MM.1S (cell line): ENCODE measurements at regions not wholly inside any gene's neighbourhood (a gene's known extent, or its start where the extent isn't known, plus 50 kb on each side); places are given as distances from the start of the nearest gene placed in this dataset.

ENCODE experiments used
- DNase-seq: peaks from one replicate; pipeline ENCODE4 v3.0.0-alpha.2; 2015
- H2AFZ ChIP-seq: fragments of 300-600 bp; sonication (generic); 2 replicates; pipeline ENCODE4 v1.6.0; 2016; ENCODE audit warnings: antibody characterized with exemption, low read length
- H3F3A ChIP-seq: fragments of 300-600 bp; sonication (generic); 2 replicates; pipeline ENCODE4 v1.6.1; 2016; ENCODE audit warnings: mild to moderate bottlenecking, antibody characterized with exemption, low read length, moderate library complexity, mixed read lengths; ENCODE audit not compliant: insufficient read depth
- H3K27ac ChIP-seq: fragments of 300-600 bp; sonication (generic); 2 replicates; pipeline ENCODE4 v1.5.1; 2016; ENCODE audit warnings: mild to moderate bottlenecking, low read length
- H3K27me3 ChIP-seq: fragments of 300-600 bp; sonication (generic); replicated peaks from 2 replicates; pipeline ENCODE4 v1.6.0; 2016; ENCODE audit warnings: low read length; ENCODE audit not compliant: insufficient read depth
- H3K36me3 ChIP-seq: fragments of 300-600 bp; sonication (generic); replicated peaks from 2 replicates; pipeline ENCODE4 v1.6.1; 2016; ENCODE audit warnings: mild to moderate bottlenecking, low read length, mixed read lengths; ENCODE audit not compliant: insufficient read depth
- H3K4me1 ChIP-seq: fragments of 300-600 bp; sonication (generic); 2 replicates; pipeline ENCODE4 v1.6.1; 2016; ENCODE audit warnings: low read length, mixed read lengths
- H3K4me2 ChIP-seq: fragments of 300-600 bp; sonication (generic); 2 replicates; pipeline ENCODE4 v1.6.0; 2016; ENCODE audit warnings: low read depth, low read length
- H3K4me3 ChIP-seq: fragments of 300-600 bp; sonication (generic); 2 replicates; pipeline ENCODE4 v1.5.1; 2016; ENCODE audit warnings: low read length, mixed read lengths
- H3K79me2 ChIP-seq: fragments of 300-600 bp; sonication (generic); 2 replicates; pipeline ENCODE4 v1.6.1; 2016; ENCODE audit warnings: mixed run types, low read length, mixed read lengths
- H3K9ac ChIP-seq: fragments of 300-600 bp; sonication (generic); 2 replicates; pipeline ENCODE4 v1.6.1; 2016; ENCODE audit warnings: low read length, mixed read lengths
- H3K9me2 ChIP-seq: fragments of 300-600 bp; sonication (generic); replicated peaks from 2 replicates; pipeline ENCODE4 v1.6.1; 2016; ENCODE audit warnings: mild to moderate bottlenecking, low read length, mixed read lengths; ENCODE audit not compliant: insufficient read depth
- H3K9me3 ChIP-seq: fragments of 300-600 bp; sonication (generic); replicated peaks from 2 replicates; pipeline ENCODE4 v1.6.1; 2016; ENCODE audit warnings: mild to moderate bottlenecking, low read length, mixed read lengths; ENCODE audit not compliant: insufficient read depth
- H4K20me1 ChIP-seq: fragments of 300-600 bp; sonication (generic); 2 replicates; pipeline ENCODE4 v1.6.1; 2016; ENCODE audit warnings: mild to moderate bottlenecking, low read length, moderate library complexity, mixed read lengths; ENCODE audit not compliant: insufficient read depth
- EZH2 ChIP-seq: fragments of 300-600 bp; sonication (generic); optimal IDR thresholded peaks from 2 replicates; pipeline ENCODE3; 2017; ENCODE audit warnings: low read depth, mild to moderate bottlenecking, antibody characterized with exemption, low read length, mixed read lengths
- EZH2phosphoT487 ChIP-seq: fragments of 300-600 bp; sonication (generic); IDR thresholded peaks from 2 replicates; pipeline ENCODE4 v1.6.1; 2018; ENCODE audit warnings: antibody characterized with exemption, low read length
- TF ChIP-seq, protein P1 (sequence below): fragments of 300-600 bp; sonication (generic); IDR thresholded peaks from 2 replicates; pipeline ENCODE4 v1.5.1; 2016; ENCODE audit warnings: antibody characterized with exemption, low read length, mixed read lengths

DNA sequence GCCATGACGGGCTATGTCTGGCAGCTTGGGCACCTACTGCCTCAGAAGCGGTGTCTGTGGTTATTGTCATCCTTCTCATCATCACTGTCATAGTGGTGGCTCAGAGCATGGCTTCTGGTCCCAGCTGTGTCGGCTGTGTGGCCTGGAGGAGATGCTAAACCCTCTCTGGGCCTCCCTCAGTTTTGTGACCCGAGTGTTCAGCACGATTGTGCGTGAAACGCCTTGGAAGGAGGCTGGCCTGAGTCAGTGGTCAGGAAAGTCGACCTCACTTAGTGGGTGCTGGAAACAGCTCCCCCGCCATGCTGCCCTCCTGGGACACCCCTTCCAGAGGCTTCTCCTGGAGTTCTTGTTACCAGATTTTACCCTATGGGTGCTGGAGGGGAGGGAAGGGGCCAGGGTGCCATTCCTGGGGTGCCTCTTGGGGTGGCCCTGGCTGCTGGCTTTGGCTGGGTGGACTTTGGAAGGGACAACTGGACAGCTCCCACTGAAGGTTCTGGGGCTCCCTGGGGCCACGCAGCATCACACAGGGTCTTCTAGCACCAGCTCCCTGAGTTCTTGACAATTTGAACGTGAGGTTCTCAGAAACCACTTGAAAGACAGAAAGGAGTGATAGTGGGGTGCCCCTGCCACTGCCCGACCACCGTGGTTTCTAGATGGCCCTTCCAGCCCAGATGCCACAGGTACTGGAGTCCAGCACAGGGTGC is 226.5 kb upstream of the GSE1 start:
- Histone ChIP-seq H4K20me1 (no peaks in the 10 kb centered on the region), H3K9ac (no peak overlapping the region), H3K27ac (no peak overlapping the region), H3K4me1 (no peaks in the 10 kb centered on the region), H3K27me3 (peaks cover 40% of the 10 kb centered on the region), H2AFZ (no peak overlapping the region), H3F3A (no peaks in the 10 kb centered on the region), H3K9me3 (no peaks in the 10 kb centered on the region), H3K36me3 (no peaks in the 10 kb centered on the region), H3K9me2 (no peaks in the 10 kb centered on the region), H3K4me3 (no peak overlapping the region), H3K4me2 (no peak overlapping the region), H3K79me2 (no peaks in the 10 kb centered on the region)
- no peak for DNase-seq
- TF ChIP-seq EZH2phosphoT487 (no peak), EZH2 (no peak)
- TF ChIP-seq, protein P1, sequence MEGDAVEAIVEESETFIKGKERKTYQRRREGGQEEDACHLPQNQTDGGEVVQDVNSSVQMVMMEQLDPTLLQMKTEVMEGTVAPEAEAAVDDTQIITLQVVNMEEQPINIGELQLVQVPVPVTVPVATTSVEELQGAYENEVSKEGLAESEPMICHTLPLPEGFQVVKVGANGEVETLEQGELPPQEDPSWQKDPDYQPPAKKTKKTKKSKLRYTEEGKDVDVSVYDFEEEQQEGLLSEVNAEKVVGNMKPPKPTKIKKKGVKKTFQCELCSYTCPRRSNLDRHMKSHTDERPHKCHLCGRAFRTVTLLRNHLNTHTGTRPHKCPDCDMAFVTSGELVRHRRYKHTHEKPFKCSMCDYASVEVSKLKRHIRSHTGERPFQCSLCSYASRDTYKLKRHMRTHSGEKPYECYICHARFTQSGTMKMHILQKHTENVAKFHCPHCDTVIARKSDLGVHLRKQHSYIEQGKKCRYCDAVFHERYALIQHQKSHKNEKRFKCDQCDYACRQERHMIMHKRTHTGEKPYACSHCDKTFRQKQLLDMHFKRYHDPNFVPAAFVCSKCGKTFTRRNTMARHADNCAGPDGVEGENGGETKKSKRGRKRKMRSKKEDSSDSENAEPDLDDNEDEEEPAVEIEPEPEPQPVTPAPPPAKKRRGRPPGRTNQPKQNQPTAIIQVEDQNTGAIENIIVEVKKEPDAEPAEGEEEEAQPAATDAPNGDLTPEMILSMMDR: no peak

- H3K4me3 ChIP-seq: no peak overlapping the region
- H3K79me2 ChIP-seq: no peaks in the 10 kb centered on the region
- H3K9me3 ChIP-seq: no peaks in the 10 kb centered on the region
- no peaks in the 10 kb centered on the region for H3K36me3 ChIP-seq
- no peaks in the 10 kb centered on the region for H3K9me2 ChIP-seq
- H3K4me1 ChIP-seq: no peaks in the 10 kb centered on the region
- H4K20me1 ChIP-seq: no peaks in the 10 kb centered on the region
- no peaks in the 10 kb centered on the region for H3F3A ChIP-seq
- H2AFZ ChIP-seq: no peak overlapping the region
- no peak overlapping the region for H3K27ac ChIP-seq
- H3K4me2 ChIP-seq: no peak overlapping the region
- H3K9ac ChIP-seq: no peak overlapping the region
- peaks cover 40% of the 10 kb centered on the region for H3K27me3 ChIP-seq
- DNase-seq: no peak
- TF ChIP-seq, protein P1: no peak
- TF ChIP-seq EZH2phosphoT487 (no peak), EZH2 (no peak)
Measured at GRCh38 chr16:85387171-85387507, 226.0 kb upstream of the GSE1 start.

DNA sequence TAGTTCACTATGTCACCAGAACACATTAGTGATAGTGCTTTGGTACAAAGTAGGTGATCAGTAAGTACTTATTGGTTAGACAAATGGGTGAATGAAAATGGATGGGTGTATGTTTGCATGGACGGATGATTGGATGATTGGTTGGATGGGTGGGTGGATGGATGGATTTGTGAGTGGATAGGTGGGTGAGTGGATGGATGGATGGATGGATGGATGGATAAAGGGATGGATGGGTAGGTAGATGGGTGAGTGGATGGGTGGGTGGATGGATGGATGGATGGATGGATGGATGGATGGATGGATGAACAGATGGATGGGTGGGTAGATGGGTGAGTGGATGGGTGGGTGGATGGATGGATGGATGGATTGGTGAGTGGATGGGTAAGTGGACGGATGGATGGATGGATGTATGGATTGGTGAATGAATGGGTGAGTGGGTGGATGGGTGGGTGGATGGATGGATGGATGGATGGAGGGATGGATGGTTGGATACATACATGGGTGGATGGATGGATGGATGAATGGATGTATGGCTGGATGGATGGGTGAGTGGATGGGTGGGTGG is 225.3 kb upstream of the GSE1 start:
- H3K4me2 ChIP-seq: no peak overlapping the region
- TF ChIP-seq, protein P1: no peak
- TF ChIP-seq EZH2 (no peak), EZH2phosphoT487 (no peak)
- no peak overlapping the region for H3K27ac ChIP-seq
- H3K9ac ChIP-seq: no peak overlapping the region
- H3K79me2 ChIP-seq: no peaks in the 10 kb centered on the region
- no peak overlapping the region for H2AFZ ChIP-seq
- H3K27me3 ChIP-seq: peaks cover 40% of the 10 kb centered on the region
- H3K36me3 ChIP-seq: no peaks in the 10 kb centered on the region
- H3K9me2 ChIP-seq: no peaks in the 10 kb centered on the region
- DNase-seq: no peak
- H3K4me3 ChIP-seq: no peak overlapping the region
- no peaks in the 10 kb centered on the region for H3K4me1 ChIP-seq
- no peaks in the 10 kb centered on the region for H3K9me3 ChIP-seq
- no peaks in the 10 kb centered on the region for H4K20me1 ChIP-seq
- H3F3A ChIP-seq: no peaks in the 10 kb centered on the region
